H9 (cell line): ENCODE measurements at regions not wholly inside any gene's neighbourhood (a gene's known extent, or its start where the extent isn't known, plus 50 kb on each side); places are given as distances from the start of the nearest gene placed in this dataset.

Experiments used
- DNase-seq: peaks from one replicate; pipeline ENCODE4 v3.0.0-alpha.2; 2017
- H2AFZ ChIP-seq: one replicate; pipeline ENCODE4 v1.6.1; 2013; ENCODE audit warnings: mild to moderate bottlenecking, low read length, control low read depth, moderate library complexity
- H2AK5ac ChIP-seq: 2 replicates; pipeline ENCODE4 v1.6.1; 2013; ENCODE audit warnings: low read length, control low read depth, mixed read lengths; ENCODE audit not compliant: insufficient read length
- H2BK120ac ChIP-seq: one replicate; pipeline ENCODE4 v1.6.1; 2013; ENCODE audit warnings: low read depth, mild to moderate bottlenecking, low read length, control low read depth, inconsistent platforms; ENCODE audit not compliant: poor library complexity, severe bottlenecking
- H2BK12ac ChIP-seq: 2 replicates; pipeline ENCODE4 v1.6.1; 2013; ENCODE audit warnings: low read length, control low read depth, mixed read lengths, low read depth; ENCODE audit not compliant: insufficient read length
- H2BK15ac ChIP-seq: 2 replicates; pipeline ENCODE4 v1.6.1; 2013; ENCODE audit warnings: low read depth, low read length, control low read depth
- H2BK20ac ChIP-seq: one replicate; pipeline ENCODE4 v1.6.1; 2013; ENCODE audit warnings: low read depth, mild to moderate bottlenecking, low read length, control low read depth, inconsistent platforms; ENCODE audit not compliant: poor library complexity, severe bottlenecking
- H2BK5ac ChIP-seq: 2 replicates; pipeline ENCODE4 v1.6.1; 2013; ENCODE audit warnings: low read length, control low read depth, mixed read lengths; ENCODE audit not compliant: insufficient read length
- H3K14ac ChIP-seq: 2 replicates; pipeline ENCODE4 v1.6.1; 2013; ENCODE audit warnings: low read length, control low read depth; ENCODE audit not compliant: insufficient read depth
- H3K18ac ChIP-seq: 2 replicates; pipeline ENCODE4 v1.6.1; 2013; ENCODE audit warnings: low read depth, mild to moderate bottlenecking, mixed read lengths, low read length, control low read depth; ENCODE audit not compliant: insufficient read length
- H3K23ac ChIP-seq: 2 replicates; pipeline ENCODE4 v1.6.1; 2013; ENCODE audit warnings: low read length, control low read depth, mixed read lengths, low read depth; ENCODE audit not compliant: insufficient read length
- H3K23me2 ChIP-seq: 2 replicates; pipeline ENCODE4 v1.6.1; 2013; ENCODE audit warnings: low read depth, mild to moderate bottlenecking, mixed read lengths, low read length, control low read depth; ENCODE audit not compliant: insufficient read length, poor library complexity, severe bottlenecking
- H3K27ac ChIP-seq: 2 replicates; pipeline ENCODE4 v1.5.1; 2013; ENCODE audit warnings: low read length, control low read depth, mixed read lengths, low read depth; ENCODE audit not compliant: insufficient read length
- H3K27me3 ChIP-seq: 2 replicates; pipeline ENCODE4 v1.6.1; 2013; ENCODE audit warnings: low read length, control low read depth, inconsistent platforms; ENCODE audit not compliant: insufficient read depth
- H3K4ac ChIP-seq: 2 replicates; pipeline ENCODE4 v1.6.1; 2013; ENCODE audit warnings: low read depth, mild to moderate bottlenecking, control low read depth, inconsistent platforms, low read length, moderate library complexity
- H3K4me1 ChIP-seq: 2 replicates; pipeline ENCODE4 v1.6.1; 2013; ENCODE audit warnings: low read length, control low read depth, inconsistent platforms; ENCODE audit not compliant: insufficient read depth
- H3K4me2 ChIP-seq: 2 replicates; pipeline ENCODE4 v1.6.1; 2013; ENCODE audit warnings: low read length, control low read depth, mixed read lengths; ENCODE audit not compliant: insufficient read length, insufficient read depth
- H3K56ac ChIP-seq: 2 replicates; pipeline ENCODE4 v1.6.1; 2013; ENCODE audit warnings: low read depth, mild to moderate bottlenecking, mixed read lengths, low read length, control low read depth; ENCODE audit not compliant: insufficient read length
- H3K79me1 ChIP-seq: 2 replicates; pipeline ENCODE4 v1.6.1; 2013; ENCODE audit warnings: low read depth, mild to moderate bottlenecking, moderate library complexity, low read length, control low read depth, inconsistent platforms; ENCODE audit not compliant: insufficient read depth, poor library complexity, severe bottlenecking
- H3K79me2 ChIP-seq: 2 replicates; pipeline ENCODE4 v1.6.1; 2013; ENCODE audit warnings: low read length, control low read depth, inconsistent platforms; ENCODE audit not compliant: insufficient read depth
- H3K9ac ChIP-seq: 2 replicates; pipeline ENCODE4 v1.6.1; 2013; ENCODE audit warnings: low read length, control low read depth, mixed read lengths; ENCODE audit not compliant: insufficient read length; ENCODE audit errors: extremely low read depth
- H3K9me3 ChIP-seq: one replicate; pipeline ENCODE4 v1.6.1; 2013; ENCODE audit warnings: low read depth, low read length, inconsistent platforms; ENCODE audit not compliant: control insufficient read depth
- H3T11ph ChIP-seq: one replicate; pipeline ENCODE4 v1.6.1; 2013; ENCODE audit warnings: mild to moderate bottlenecking, low read length, control low read depth, inconsistent platforms
- H4K20me1 ChIP-seq: one replicate; pipeline ENCODE4 v1.6.1; 2013; ENCODE audit not compliant: control insufficient read depth, insufficient read length, insufficient read depth
- H4K5ac ChIP-seq: 2 replicates; pipeline ENCODE4 v1.6.1; 2013; ENCODE audit warnings: low read depth, mild to moderate bottlenecking, mixed read lengths, low read length, control low read depth; ENCODE audit not compliant: insufficient read length
- H4K8ac ChIP-seq: replicated peaks from 2 replicates; pipeline ENCODE4 v1.6.1; 2013; ENCODE audit warnings: low read length, control low read depth, mixed read lengths, low read depth; ENCODE audit not compliant: insufficient read length
- H4K91ac ChIP-seq: 2 replicates; pipeline ENCODE4 v1.6.1; 2013; ENCODE audit warnings: low read depth, mild to moderate bottlenecking, moderate library complexity, mixed read lengths, low read length, control low read depth; ENCODE audit not compliant: insufficient read length
- H3K27ac Mint-ChIP-seq, 3 experiments: 2 replicates in 2 of 3; 3 replicates in 1 of 3; pipeline ENCODE4 v1.8.0; 2020 to 2021; ENCODE audit warnings: mixed read lengths in 3 of 3, mild to moderate bottlenecking in 1 of 3, moderate library complexity in 1 of 3
- H3K27me3 Mint-ChIP-seq: 2 replicates; pipeline ENCODE4 v1.8.0; 2021; ENCODE audit warnings: low read depth, mild to moderate bottlenecking, moderate library complexity, mixed read lengths
- H3K36me3 Mint-ChIP-seq, 3 experiments: 2 replicates in 2 of 3; 3 replicates in 1 of 3; pipeline ENCODE4 v1.8.0; 2020 to 2021; ENCODE audit warnings: low read depth in 3 of 3, mixed read lengths in 3 of 3; ENCODE audit not compliant: insufficient read depth in 1 of 3
- H3K4me1 Mint-ChIP-seq, 2 experiments: 2 replicates each; pipeline ENCODE4 v1.8.0; 2020; ENCODE audit warnings: mixed read lengths in 2 of 2
- H3K4me3 Mint-ChIP-seq, 2 experiments: 2 replicates in 1 of 2; 3 replicates in 1 of 2; pipeline ENCODE4 v1.8.0; 2020 to 2021; ENCODE audit warnings: mild to moderate bottlenecking in 2 of 2, mixed read lengths in 2 of 2, moderate library complexity in 1 of 2
- H3K9me3 Mint-ChIP-seq, 2 experiments: 2 replicates in 1 of 2; 3 replicates in 1 of 2; pipeline ENCODE4 v1.8.0; 2020; ENCODE audit warnings: mild to moderate bottlenecking in 2 of 2, mixed read lengths in 2 of 2, moderate library complexity in 1 of 2
- WGBS: extraction: QIAGEN DNeasy Blood & Tissue Kit; methylation state at CpG from one replicate; pipeline ENCODE4 v1.1.7; 2013; ENCODE audit warnings: missing lambda C conversion rate, low lambda C conversion rate, mixed read lengths; ENCODE audit not compliant: insufficient read length; ENCODE audit errors: extremely low coverage; 5-methylcytosine and 5-hydroxymethylcytosine counted together
- TF ChIP-seq, protein P1 (sequence below): fragments of 200-600 bp; sonication (generic); conservative IDR thresholded peaks from 3 replicates; pipeline ENCODE4 v1.8.0; 2021; ENCODE audit warnings: antibody characterized with exemption, mild to moderate bottlenecking

GRCh38 chr6:78150425-78150824, 497.6 kb downstream of the MEI4 start:
- no CpG with 5 or more reads among the region's 3 CpGs for WGBS
- H3K27me3 Mint-ChIP-seq, result no peaks in the 10 kb centered on the region

More at GRCh38 chr6:78150425-78150824, 497.6 kb downstream of the MEI4 start:
- no peak overlapping the region for H3K27ac ChIP-seq
- no peak overlapping the region for H3K4ac ChIP-seq
- no peak overlapping the region for H4K91ac ChIP-seq
- H3K9me3 ChIP-seq, result no peaks in the 10 kb centered on the region
- no peak for DNase-seq
- no peak overlapping the region for H3T11ph ChIP-seq
- H3K14ac ChIP-seq, result no peak overlapping the region
- H2BK120ac ChIP-seq, result no peak overlapping the region
- H3K4me2 ChIP-seq, result no peak overlapping the region
- no peaks in the 10 kb centered on the region for H3K79me1 ChIP-seq
- H3K18ac ChIP-seq, result no peak overlapping the region
- no peaks in the 10 kb centered on the region for H4K20me1 ChIP-seq
- no peaks in the 10 kb centered on the region for H3K4me1 ChIP-seq
- no peaks in the 10 kb centered on the region for H3K27me3 ChIP-seq
- peaks cover 4 to 19% of the 10 kb centered on the region in 2 experiments; a peak in 4 of 5 replicates for H3K9me3 Mint-ChIP-seq
- no peak overlapping the region for H3K56ac ChIP-seq
- no peaks in the 10 kb centered on the region for H3K79me2 ChIP-seq
- H3K4me1 Mint-ChIP-seq, result peaks cover 3 to 12% of the 10 kb centered on the region in 2 experiments; a peak in 1 of 4 replicates
- TF ChIP-seq, protein P1, sequence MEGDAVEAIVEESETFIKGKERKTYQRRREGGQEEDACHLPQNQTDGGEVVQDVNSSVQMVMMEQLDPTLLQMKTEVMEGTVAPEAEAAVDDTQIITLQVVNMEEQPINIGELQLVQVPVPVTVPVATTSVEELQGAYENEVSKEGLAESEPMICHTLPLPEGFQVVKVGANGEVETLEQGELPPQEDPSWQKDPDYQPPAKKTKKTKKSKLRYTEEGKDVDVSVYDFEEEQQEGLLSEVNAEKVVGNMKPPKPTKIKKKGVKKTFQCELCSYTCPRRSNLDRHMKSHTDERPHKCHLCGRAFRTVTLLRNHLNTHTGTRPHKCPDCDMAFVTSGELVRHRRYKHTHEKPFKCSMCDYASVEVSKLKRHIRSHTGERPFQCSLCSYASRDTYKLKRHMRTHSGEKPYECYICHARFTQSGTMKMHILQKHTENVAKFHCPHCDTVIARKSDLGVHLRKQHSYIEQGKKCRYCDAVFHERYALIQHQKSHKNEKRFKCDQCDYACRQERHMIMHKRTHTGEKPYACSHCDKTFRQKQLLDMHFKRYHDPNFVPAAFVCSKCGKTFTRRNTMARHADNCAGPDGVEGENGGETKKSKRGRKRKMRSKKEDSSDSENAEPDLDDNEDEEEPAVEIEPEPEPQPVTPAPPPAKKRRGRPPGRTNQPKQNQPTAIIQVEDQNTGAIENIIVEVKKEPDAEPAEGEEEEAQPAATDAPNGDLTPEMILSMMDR, result no peak
- peaks cover 0 to 3% (median 0%) of the 10 kb centered on the region in 3 experiments; a peak in 1 of 7 replicates for H3K36me3 Mint-ChIP-seq
- no peak overlapping the region for H2BK12ac ChIP-seq
- H4K5ac ChIP-seq, result no peak overlapping the region
- no peak overlapping the region for H2BK15ac ChIP-seq
- no peak overlapping the region for H2BK5ac ChIP-seq
- no peak overlapping the region for H4K8ac ChIP-seq
- H2AK5ac ChIP-seq, result no peak overlapping the region
- no peak overlapping the region for H3K27ac Mint-ChIP-seq
- H2BK20ac ChIP-seq, result no peak overlapping the region
- H3K4me3 Mint-ChIP-seq, result no peak overlapping the region
- H2AFZ ChIP-seq, result no peak overlapping the region
- no peak overlapping the region for H3K9ac ChIP-seq
- H3K23ac ChIP-seq, result no peak overlapping the region
- no peaks in the 10 kb centered on the region for H3K23me2 ChIP-seq
